GM12892 (cell line): ENCODE measurements at regions not wholly inside any gene's neighbourhood (a gene's known extent, or its start where the extent isn't known, plus 50 kb on each side); places are given as distances from the start of the nearest gene placed in this dataset.
"Not testable (repeated sequence)": the region's sequence is repeated elsewhere in the genome, so short reads cannot be mapped to it uniquely, and the experiment has no call there.

Source experiments
- POLR2A ChIP-seq: IDR thresholded peaks from 2 replicates; pipeline ENCODE4 v1.6.1; 2011; ENCODE audit warnings: low read depth, low read length, control low read depth
- POLR2AphosphoS5 ChIP-seq: IDR thresholded peaks from 2 replicates; pipeline ENCODE4 v1.6.1; 2011; ENCODE audit warnings: low read depth, low read length, control low read depth

GRCh38 chr17:79547171-79547570 lies 63.7 kb downstream of the RBFOX3 start:
- not testable (repeated sequence) for TF ChIP-seq POLR2A, POLR2AphosphoS5
